Ovary (tissue), 7 donors: ENCODE measurements at regions not wholly inside any gene's neighbourhood (a gene's known extent, or its start where the extent isn't known, plus 50 kb on each side); places are given as distances from the start of the nearest gene placed in this dataset.

Experiments
- DNase-seq, 5 donors: peaks; one replicate each; pipeline ENCODE4 v3.0.0-alpha.2; 2019 to 2020
- H3K27ac ChIP-seq, 2 donors: fragments of 200-600 bp; one replicate each; pipeline versions ENCODE4 v1.5.1 to v1.8.0; 2019 to 2022
- H3K27me3 ChIP-seq: fragments of 200-600 bp; one replicate; pipeline ENCODE4 v1.8.0; 2022
- H3K36me3 ChIP-seq: fragments of 200-600 bp; sonication (generic); one replicate; pipeline ENCODE4 v1.5.1; 2019
- H3K4me1 ChIP-seq: one replicate; pipeline ENCODE4 v1.8.1; 2013; ENCODE audit warnings: mild to moderate bottlenecking, moderate library complexity; ENCODE audit not compliant: insufficient read depth
- H3K4me3 ChIP-seq: fragments of 200-600 bp; sonication (generic); one replicate; pipeline ENCODE4 v1.5.1; 2017
- H3K9me3 ChIP-seq, 2 donors: fragments of 200-600 bp in 1 of 2; sonication (generic) in 1 of 2; one replicate each; pipeline versions ENCODE4 v1.5.1 to v1.8.1; 2013 to 2019; ENCODE audit warnings: mild to moderate bottlenecking in 1 of 2, moderate library complexity in 1 of 2
- EP300 ChIP-seq: sonication (generic); formaldehyde crosslinking; IDR thresholded peaks from one replicate; pipeline ENCODE4 v1.6.1; 2017; ENCODE audit warnings: antibody characterized with exemption
- POLR2A ChIP-seq: fragments of 450-650 bp; IDR thresholded peaks from one replicate; pipeline ENCODE4 v1.6.1; 2017; ENCODE audit warnings: antibody characterized with exemption, mild to moderate bottlenecking, moderate library complexity
- WGBS, 3 donors: extraction: QIAGEN DNeasy Blood & Tissue Kit in 1 of 3; methylation state at CpG; one replicate each; pipeline versions ENCODE4 v1.1.5 to v1.1.7; 2013 to 2017; 5-methylcytosine and 5-hydroxymethylcytosine counted together
- intact Hi-C, 4 donors: fragments of 100-400 bp; cut with DNase I; formaldehyde crosslinking; loops; one replicate each; pipeline versions ENCODE4 v1.11.0 to v1.15.1; 2022 to 2023
- TF ChIP-seq, protein P1 (sequence below), 3 donors: fragments of 450-650 bp in 2 of 3; fragments of 200-600 bp in 1 of 3; IDR thresholded peaks; one replicate each; pipeline versions ENCODE4 v1.5.1 to v1.8.0; 2016 to 2022; ENCODE audit warnings: antibody characterized with exemption in 3 of 3, mild to moderate bottlenecking in 1 of 3
- donor health status: DM: no; HTN: no; CAD: no; lungs with moderate emphysema.
- donor health status: DM: no; HTN: no; CAD: no.
- donor health status: Bipolar disorder and iron deficiency.
- donor health status: DM: no; HTN: no; CAD: no.
- donor health status: DM: yes; HTN: yes; CAD: no.

GRCh38 chr3:64384561-64384960, 159.3 kb upstream of the PRICKLE2 start:
- TF ChIP-seq EP300, result no peak
- TF ChIP-seq, protein P1, sequence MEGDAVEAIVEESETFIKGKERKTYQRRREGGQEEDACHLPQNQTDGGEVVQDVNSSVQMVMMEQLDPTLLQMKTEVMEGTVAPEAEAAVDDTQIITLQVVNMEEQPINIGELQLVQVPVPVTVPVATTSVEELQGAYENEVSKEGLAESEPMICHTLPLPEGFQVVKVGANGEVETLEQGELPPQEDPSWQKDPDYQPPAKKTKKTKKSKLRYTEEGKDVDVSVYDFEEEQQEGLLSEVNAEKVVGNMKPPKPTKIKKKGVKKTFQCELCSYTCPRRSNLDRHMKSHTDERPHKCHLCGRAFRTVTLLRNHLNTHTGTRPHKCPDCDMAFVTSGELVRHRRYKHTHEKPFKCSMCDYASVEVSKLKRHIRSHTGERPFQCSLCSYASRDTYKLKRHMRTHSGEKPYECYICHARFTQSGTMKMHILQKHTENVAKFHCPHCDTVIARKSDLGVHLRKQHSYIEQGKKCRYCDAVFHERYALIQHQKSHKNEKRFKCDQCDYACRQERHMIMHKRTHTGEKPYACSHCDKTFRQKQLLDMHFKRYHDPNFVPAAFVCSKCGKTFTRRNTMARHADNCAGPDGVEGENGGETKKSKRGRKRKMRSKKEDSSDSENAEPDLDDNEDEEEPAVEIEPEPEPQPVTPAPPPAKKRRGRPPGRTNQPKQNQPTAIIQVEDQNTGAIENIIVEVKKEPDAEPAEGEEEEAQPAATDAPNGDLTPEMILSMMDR (IDR thresholded peaks at IDR 0.05), result no peak
- no peak for TF ChIP-seq POLR2A
- intact Hi-C loops, result no loop called here
- no peak overlapping the region for H3K27ac ChIP-seq
- no peak for DNase-seq
- no peaks in the 10 kb centered on the region for H3K36me3 ChIP-seq
- no peaks in the 10 kb centered on the region for H3K9me3 ChIP-seq
- no peaks in the 10 kb centered on the region for H3K27me3 ChIP-seq
- WGBS, 3 donors, result 70 to 83% (median 79%) methylated on average over 3 of the region's 3 CpGs
- no peak overlapping the region for H3K4me3 ChIP-seq
- peaks cover 10% of the 10 kb centered on the region for H3K4me1 ChIP-seq

GRCh38 chr3:64382153-64382552, 156.9 kb upstream of the PRICKLE2 start:
- H3K36me3 ChIP-seq, result no peaks in the 10 kb centered on the region
- no peak for DNase-seq
- H3K27ac ChIP-seq, result no peak overlapping the region
- H3K27me3 ChIP-seq, result no peaks in the 10 kb centered on the region
- intact Hi-C loops, result no loop called here
- WGBS, 3 donors, result 88 to 91% (median 90%) methylated on average over 2 of the region's 2 CpGs
- no peak overlapping the region for H3K4me3 ChIP-seq
- no peaks in the 10 kb centered on the region for H3K9me3 ChIP-seq
- peaks cover 10% of the 10 kb centered on the region for H3K4me1 ChIP-seq
- TF ChIP-seq POLR2A (no peak), EP300 (no peak)
- TF ChIP-seq, protein P1 (IDR thresholded peaks at IDR 0.05), result no peak

- no peak overlapping the region for H3K4me3 ChIP-seq
- H3K27me3 ChIP-seq, result no peaks in the 10 kb centered on the region
- no peak for DNase-seq
- H3K9me3 ChIP-seq, result no peaks in the 10 kb centered on the region
- TF ChIP-seq POLR2A, result no peak
- TF ChIP-seq, protein P1 (IDR thresholded peaks at IDR 0.05), result no peak
- intact Hi-C loops, result no loop called here
- WGBS, 3 donors, result 65 to 74% (median 73%) methylated on average over 4 of the region's 4 CpGs
- no peak overlapping the region for H3K27ac ChIP-seq
- H3K4me1 ChIP-seq, result peaks cover 10% of the 10 kb centered on the region
- H3K36me3 ChIP-seq, result no peaks in the 10 kb centered on the region
These were observed 156.1 kb upstream of the PRICKLE2 start for GRCh38 chr3:64381367-64381766.

- H3K27ac ChIP-seq, result no peak overlapping the region
- no peak overlapping the region for H3K4me3 ChIP-seq
- intact Hi-C loops, result no loop called here
- no peaks in the 10 kb centered on the region for H3K9me3 ChIP-seq
- H3K4me1 ChIP-seq, result peaks cover 4% of the 10 kb centered on the region
- WGBS, 3 donors, result 82 to 93% (median 85%) methylated on average over 1 of the region's 1 CpG
- TF ChIP-seq EP300 (no peak), POLR2A (no peak)
- TF ChIP-seq, protein P1 (IDR thresholded peaks at IDR 0.05), result no peak
- no peaks in the 10 kb centered on the region for H3K36me3 ChIP-seq
- H3K27me3 ChIP-seq, result no peaks in the 10 kb centered on the region
- no peak for DNase-seq
These were observed 155.3 kb upstream of the PRICKLE2 start for GRCh38 chr3:64380546-64380945.

GRCh38 chr3:64379221-64379620, 154.0 kb upstream of the PRICKLE2 start:
- TF ChIP-seq POLR2A (no peak), EP300 (no peak)
- TF ChIP-seq, protein P1 (IDR thresholded peaks at IDR 0.05), result no peak
- no peak overlapping the region for H3K27ac ChIP-seq
- H3K4me1 ChIP-seq, result no peaks in the 10 kb centered on the region
- no peak overlapping the region for H3K4me3 ChIP-seq
- DNase-seq, result no peak
- WGBS, 3 donors, result 12 to 19% (median 15%) methylated on average over 5 of the region's 5 CpGs
- intact Hi-C loops, result no loop called here
- H3K9me3 ChIP-seq, result no peaks in the 10 kb centered on the region
- no peaks in the 10 kb centered on the region for H3K36me3 ChIP-seq
- no peaks in the 10 kb centered on the region for H3K27me3 ChIP-seq
